Left kidney (tissue), 1 donor: ENCODE measurements at regions not wholly inside any gene's neighbourhood (a gene's known extent, or its start where the extent isn't known, plus 50 kb on each side); places are given as distances from the start of the nearest gene placed in this dataset.
A peak's percentile ranks its signal among the peaks of the same experiment; 100 is the strongest.

ENCODE experiments used
- DNase-seq: peaks from one replicate; pipeline ENCODE4 v3.0.0-alpha.2; 2013

- no peak for DNase-seq
Measured at GRCh38 chr4:162727766-162728165, 438.9 kb downstream of the NAF1 start.

- DNase-seq: no peak
Measured at GRCh38 chr4:162727232-162727631, 439.5 kb downstream of the NAF1 start.

GRCh38 chr4:162715401-162715800, 451.3 kb downstream of the NAF1 start:
- no peak for DNase-seq

GRCh38 chr4:162707962-162708361, 458.7 kb downstream of the NAF1 start:
- DNase-seq: no peak

GRCh38 chr4:162706632-162707031, 460.1 kb downstream of the NAF1 start:
- no peak for DNase-seq

- DNase-seq: no peak
Measured at GRCh38 chr4:162706051-162706450, 460.6 kb downstream of the NAF1 start.

GRCh38 chr4:162705130-162705803, 461.4 kb downstream of the NAF1 start:
- no peak for DNase-seq

- no peak for DNase-seq
Measured at GRCh38 chr4:162700815-162701361, 465.8 kb downstream of the NAF1 start.

- no peak for DNase-seq
Measured at GRCh38 chr4:162700358-162700757, 466.3 kb downstream of the NAF1 start.

- no peak for DNase-seq
Measured at GRCh38 chr4:162699629-162700028, 467.1 kb downstream of the NAF1 start.

GRCh38 chr4:162685410-162685809, 481.3 kb downstream of the NAF1 start:
- no peak for DNase-seq

- DNase-seq: no peak
Measured at GRCh38 chr4:162684998-162685397, 481.7 kb downstream of the NAF1 start.

GRCh38 chr4:162684371-162684700, 482.4 kb downstream of the NAF1 start:
- DNase-seq: no peak

GRCh38 chr4:162683659-162684370, 482.9 kb downstream of the NAF1 start:
- DNase-seq: no peak

GRCh38 chr4:162682651-162683050, 484.0 kb downstream of the NAF1 start:
- DNase-seq: no peak

GRCh38 chr4:162681212-162681611, 485.5 kb downstream of the NAF1 start:
- DNase-seq: no peak

- no peak for DNase-seq
Measured at GRCh38 chr4:162675661-162676060, 491.0 kb downstream of the NAF1 start.

- DNase-seq: no peak
Measured at GRCh38 chr4:162661913-162662312, 498.1 kb upstream of the FSTL5 start.

- DNase-seq: no peak
Measured at GRCh38 chr4:162659716-162660115, 495.9 kb upstream of the FSTL5 start.

- DNase-seq: no peak
Measured at GRCh38 chr4:162657966-162658365, 494.2 kb upstream of the FSTL5 start.

GRCh38 chr4:162650166-162650565, 486.4 kb upstream of the FSTL5 start:
- no peak for DNase-seq

GRCh38 chr4:162645381-162645780, 481.6 kb upstream of the FSTL5 start:
- DNase-seq: peak; percentile 1

- no peak for DNase-seq
Measured at GRCh38 chr4:162644346-162644745, 480.5 kb upstream of the FSTL5 start.

- no peak for DNase-seq
Measured at GRCh38 chr4:162640152-162640551, 476.4 kb upstream of the FSTL5 start.
